ENCODE measurements at regions not wholly inside any gene's neighbourhood (a gene's known extent, or its start where the extent isn't known, plus 50 kb on each side); places are given as distances from the start of the nearest gene placed in this dataset.

DNA sequence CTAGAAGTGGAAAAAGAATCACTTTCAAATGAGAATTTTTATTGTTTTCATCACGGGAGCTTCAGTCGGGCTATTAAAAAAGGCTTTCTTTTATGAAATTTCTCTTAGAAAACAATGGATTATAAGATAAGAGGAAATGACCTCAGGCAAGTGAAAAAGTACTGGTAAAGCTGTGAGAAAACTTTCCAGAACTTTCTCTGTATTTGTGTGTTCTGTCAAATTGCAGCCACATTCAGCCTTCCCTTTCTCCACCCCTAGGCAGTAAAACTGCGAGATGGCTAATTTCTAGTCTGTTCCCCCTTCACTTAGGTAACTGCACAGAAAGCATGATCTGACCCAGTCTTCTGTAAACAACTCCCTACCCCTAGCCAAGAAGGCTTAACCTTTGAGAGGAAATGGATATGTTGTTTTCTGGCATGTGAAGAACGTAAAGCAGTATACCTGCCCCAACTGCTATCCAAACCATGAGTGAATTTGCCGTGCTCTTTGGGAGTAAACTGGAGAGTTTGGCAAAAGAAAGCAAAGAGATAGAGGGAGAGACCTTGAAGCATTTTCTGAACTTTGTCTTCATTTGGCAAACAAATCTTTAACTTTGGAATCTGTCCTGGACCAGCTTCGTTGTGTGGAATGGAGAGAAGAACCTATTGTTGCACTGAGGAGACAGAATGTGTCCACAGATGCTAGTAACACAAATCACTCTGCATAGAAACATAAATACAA, 105.4 kb downstream of the ETAA1 start:
- no peak for ATAC-seq
- TF ChIP-seq ISL1 (CRISPR knock-in tag; IDR thresholded peaks at IDR 0.05) (no peak), BACH2 (CRISPR knock-in tag; IDR thresholded peaks at IDR 0.05; ENCODE audit: borderline replicate concordance) (no peak), ZFP3 (CRISPR knock-in tag; IDR thresholded peaks at IDR 0.05) (no peak), TOX (CRISPR knock-in tag; IDR thresholded peaks at IDR 0.05; ENCODE audit: borderline replicate concordance) (no peak), CSDC2 (CRISPR knock-in tag; IDR thresholded peaks at IDR 0.05) (no peak), ESRRG (CRISPR knock-in tag; IDR thresholded peaks at IDR 0.05) (no peak), ZNF8 (CRISPR knock-in tag; IDR thresholded peaks at IDR 0.05) (no peak), OSR1 (CRISPR knock-in tag; IDR thresholded peaks at IDR 0.05) (no peak), TCF4 (CRISPR knock-in tag; IDR thresholded peaks at IDR 0.05; ENCODE audit: borderline replicate concordance) (no peak), ZFP30 (CRISPR knock-in tag; IDR thresholded peaks at IDR 0.05) (no peak), PPARA (CRISPR knock-in tag; IDR thresholded peaks at IDR 0.05; ENCODE audit: borderline replicate concordance) (no peak), ARNTL (CRISPR knock-in tag; IDR thresholded peaks at IDR 0.05; ENCODE audit: borderline replicate concordance, low read depth) (no peak)
- TF ChIP-seq, protein P1, sequence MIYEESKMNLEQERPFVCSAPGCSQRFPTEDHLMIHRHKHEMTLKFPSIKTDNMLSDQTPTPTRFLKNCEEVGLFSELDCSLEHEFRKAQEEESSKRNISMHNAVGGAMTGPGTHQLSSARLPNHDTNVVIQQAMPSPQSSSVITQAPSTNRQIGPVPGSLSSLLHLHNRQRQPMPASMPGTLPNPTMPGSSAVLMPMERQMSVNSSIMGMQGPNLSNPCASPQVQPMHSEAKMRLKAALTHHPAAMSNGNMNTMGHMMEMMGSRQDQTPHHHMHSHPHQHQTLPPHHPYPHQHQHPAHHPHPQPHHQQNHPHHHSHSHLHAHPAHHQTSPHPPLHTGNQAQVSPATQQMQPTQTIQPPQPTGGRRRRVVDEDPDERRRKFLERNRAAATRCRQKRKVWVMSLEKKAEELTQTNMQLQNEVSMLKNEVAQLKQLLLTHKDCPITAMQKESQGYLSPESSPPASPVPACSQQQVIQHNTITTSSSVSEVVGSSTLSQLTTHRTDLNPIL (CRISPR knock-in tag; IDR thresholded peaks at IDR 0.05; ENCODE audit: low read depth) = no peak
- TF ChIP-seq, protein P2, sequence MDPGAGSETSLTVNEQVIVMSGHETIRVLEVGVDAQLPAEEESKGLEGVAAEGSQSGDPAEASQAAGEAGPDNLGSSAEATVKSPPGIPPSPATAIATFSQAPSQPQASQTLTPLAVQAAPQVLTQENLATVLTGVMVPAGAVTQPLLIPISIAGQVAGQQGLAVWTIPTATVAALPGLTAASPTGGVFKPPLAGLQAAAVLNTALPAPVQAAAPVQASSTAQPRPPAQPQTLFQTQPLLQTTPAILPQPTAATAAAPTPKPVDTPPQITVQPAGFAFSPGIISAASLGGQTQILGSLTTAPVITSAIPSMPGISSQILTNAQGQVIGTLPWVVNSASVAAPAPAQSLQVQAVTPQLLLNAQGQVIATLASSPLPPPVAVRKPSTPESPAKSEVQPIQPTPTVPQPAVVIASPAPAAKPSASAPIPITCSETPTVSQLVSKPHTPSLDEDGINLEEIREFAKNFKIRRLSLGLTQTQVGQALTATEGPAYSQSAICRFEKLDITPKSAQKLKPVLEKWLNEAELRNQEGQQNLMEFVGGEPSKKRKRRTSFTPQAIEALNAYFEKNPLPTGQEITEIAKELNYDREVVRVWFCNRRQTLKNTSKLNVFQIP (CRISPR knock-in tag; IDR thresholded peaks at IDR 0.05; ENCODE audit: borderline replicate concordance, low read depth) = no peak
- TF ChIP-seq, protein P3, sequence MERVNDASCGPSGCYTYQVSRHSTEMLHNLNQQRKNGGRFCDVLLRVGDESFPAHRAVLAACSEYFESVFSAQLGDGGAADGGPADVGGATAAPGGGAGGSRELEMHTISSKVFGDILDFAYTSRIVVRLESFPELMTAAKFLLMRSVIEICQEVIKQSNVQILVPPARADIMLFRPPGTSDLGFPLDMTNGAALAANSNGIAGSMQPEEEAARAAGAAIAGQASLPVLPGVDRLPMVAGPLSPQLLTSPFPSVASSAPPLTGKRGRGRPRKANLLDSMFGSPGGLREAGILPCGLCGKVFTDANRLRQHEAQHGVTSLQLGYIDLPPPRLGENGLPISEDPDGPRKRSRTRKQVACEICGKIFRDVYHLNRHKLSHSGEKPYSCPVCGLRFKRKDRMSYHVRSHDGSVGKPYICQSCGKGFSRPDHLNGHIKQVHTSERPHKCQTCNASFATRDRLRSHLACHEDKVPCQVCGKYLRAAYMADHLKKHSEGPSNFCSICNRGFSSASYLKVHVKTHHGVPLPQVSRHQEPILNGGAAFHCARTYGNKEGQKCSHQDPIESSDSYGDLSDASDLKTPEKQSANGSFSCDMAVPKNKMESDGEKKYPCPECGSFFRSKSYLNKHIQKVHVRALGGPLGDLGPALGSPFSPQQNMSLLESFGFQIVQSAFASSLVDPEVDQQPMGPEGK (CRISPR knock-in tag; IDR thresholded peaks at IDR 0.05; ENCODE audit: borderline replicate concordance) = no peak
- TF ChIP-seq, protein P4, sequence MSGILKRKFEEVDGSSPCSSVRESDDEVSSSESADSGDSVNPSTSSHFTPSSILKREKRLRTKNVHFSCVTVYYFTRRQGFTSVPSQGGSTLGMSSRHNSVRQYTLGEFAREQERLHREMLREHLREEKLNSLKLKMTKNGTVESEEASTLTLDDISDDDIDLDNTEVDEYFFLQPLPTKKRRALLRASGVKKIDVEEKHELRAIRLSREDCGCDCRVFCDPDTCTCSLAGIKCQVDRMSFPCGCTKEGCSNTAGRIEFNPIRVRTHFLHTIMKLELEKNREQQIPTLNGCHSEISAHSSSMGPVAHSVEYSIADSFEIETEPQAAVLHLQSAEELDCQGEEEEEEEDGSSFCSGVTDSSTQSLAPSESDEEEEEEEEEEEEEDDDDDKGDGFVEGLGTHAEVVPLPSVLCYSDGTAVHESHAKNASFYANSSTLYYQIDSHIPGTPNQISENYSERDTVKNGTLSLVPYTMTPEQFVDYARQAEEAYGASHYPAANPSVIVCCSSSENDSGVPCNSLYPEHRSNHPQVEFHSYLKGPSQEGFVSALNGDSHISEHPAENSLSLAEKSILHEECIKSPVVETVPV (CRISPR knock-in tag; IDR thresholded peaks at IDR 0.05) = no peak

DNA sequence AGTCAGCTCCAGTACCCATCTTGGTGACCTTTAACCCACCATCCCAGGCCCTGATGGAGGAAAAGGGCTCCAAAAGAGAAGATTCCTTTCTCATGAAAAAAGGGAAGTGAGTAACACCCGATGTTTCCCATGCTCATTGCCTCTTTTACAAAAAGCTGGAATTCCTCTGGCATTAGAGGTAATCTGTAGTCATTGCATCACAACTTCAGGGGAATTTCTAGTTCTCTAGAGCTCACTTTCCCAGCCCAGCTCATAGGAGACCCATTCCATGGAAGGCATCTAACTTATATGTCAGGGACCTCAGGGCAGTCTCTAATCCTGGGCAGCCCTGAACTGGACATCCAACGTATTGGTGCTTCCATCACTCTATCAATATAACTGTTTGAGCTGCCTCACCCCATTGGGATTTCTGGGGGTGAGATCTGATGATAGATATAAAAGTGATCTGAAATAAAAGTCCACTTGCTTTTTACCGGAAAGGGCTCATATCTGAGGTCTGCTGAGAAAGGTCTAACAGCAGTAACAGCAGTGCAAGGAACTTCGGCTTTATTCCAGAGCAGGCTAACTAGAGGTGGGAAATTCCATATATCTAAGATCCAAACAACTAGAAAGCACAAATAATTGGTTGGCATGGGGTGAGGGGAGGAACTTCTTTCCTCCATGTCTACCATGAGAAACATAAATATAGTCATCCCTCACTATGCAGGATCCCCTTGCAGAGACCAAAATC, 106.1 kb downstream of the ETAA1 start:
- TF ChIP-seq TCF4 (CRISPR knock-in tag; IDR thresholded peaks at IDR 0.05; ENCODE audit: borderline replicate concordance) (no peak), ARNTL (CRISPR knock-in tag; IDR thresholded peaks at IDR 0.05; ENCODE audit: borderline replicate concordance, low read depth) (no peak), SNAI2 (CRISPR knock-in tag; IDR thresholded peaks at IDR 0.05) (no peak), ZFP30 (CRISPR knock-in tag; IDR thresholded peaks at IDR 0.05) (no peak), ZFP3 (CRISPR knock-in tag; IDR thresholded peaks at IDR 0.05) (no peak), CSDC2 (CRISPR knock-in tag; IDR thresholded peaks at IDR 0.05) (no peak), OSR1 (CRISPR knock-in tag; IDR thresholded peaks at IDR 0.05) (no peak), ZNF8 (CRISPR knock-in tag; IDR thresholded peaks at IDR 0.05) (no peak), RARB (CRISPR knock-in tag; IDR thresholded peaks at IDR 0.05) (no peak), ISL1 (CRISPR knock-in tag; IDR thresholded peaks at IDR 0.05) (no peak), ZC3H10 (CRISPR knock-in tag; IDR thresholded peaks at IDR 0.05) (no peak), PPARA (CRISPR knock-in tag; IDR thresholded peaks at IDR 0.05; ENCODE audit: borderline replicate concordance) (no peak), TOX (CRISPR knock-in tag; IDR thresholded peaks at IDR 0.05; ENCODE audit: borderline replicate concordance) (no peak), GLIS3 (CRISPR knock-in tag; IDR thresholded peaks at IDR 0.05) (no peak), BACH2 (CRISPR knock-in tag; IDR thresholded peaks at IDR 0.05; ENCODE audit: borderline replicate concordance) (no peak)
- TF ChIP-seq, protein P1 (CRISPR knock-in tag; IDR thresholded peaks at IDR 0.05; ENCODE audit: low read depth) = no peak
- TF ChIP-seq, protein P3 (CRISPR knock-in tag; IDR thresholded peaks at IDR 0.05; ENCODE audit: borderline replicate concordance) = no peak
- TF ChIP-seq, protein P5, sequence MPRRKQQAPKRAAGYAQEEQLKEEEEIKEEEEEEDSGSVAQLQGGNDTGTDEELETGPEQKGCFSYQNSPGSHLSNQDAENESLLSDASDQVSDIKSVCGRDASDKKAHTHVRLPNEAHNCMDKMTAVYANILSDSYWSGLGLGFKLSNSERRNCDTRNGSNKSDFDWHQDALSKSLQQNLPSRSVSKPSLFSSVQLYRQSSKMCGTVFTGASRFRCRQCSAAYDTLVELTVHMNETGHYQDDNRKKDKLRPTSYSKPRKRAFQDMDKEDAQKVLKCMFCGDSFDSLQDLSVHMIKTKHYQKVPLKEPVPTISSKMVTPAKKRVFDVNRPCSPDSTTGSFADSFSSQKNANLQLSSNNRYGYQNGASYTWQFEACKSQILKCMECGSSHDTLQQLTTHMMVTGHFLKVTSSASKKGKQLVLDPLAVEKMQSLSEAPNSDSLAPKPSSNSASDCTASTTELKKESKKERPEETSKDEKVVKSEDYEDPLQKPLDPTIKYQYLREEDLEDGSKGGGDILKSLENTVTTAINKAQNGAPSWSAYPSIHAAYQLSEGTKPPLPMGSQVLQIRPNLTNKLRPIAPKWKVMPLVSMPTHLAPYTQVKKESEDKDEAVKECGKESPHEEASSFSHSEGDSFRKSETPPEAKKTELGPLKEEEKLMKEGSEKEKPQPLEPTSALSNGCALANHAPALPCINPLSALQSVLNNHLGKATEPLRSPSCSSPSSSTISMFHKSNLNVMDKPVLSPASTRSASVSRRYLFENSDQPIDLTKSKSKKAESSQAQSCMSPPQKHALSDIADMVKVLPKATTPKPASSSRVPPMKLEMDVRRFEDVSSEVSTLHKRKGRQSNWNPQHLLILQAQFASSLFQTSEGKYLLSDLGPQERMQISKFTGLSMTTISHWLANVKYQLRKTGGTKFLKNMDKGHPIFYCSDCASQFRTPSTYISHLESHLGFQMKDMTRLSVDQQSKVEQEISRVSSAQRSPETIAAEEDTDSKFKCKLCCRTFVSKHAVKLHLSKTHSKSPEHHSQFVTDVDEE (CRISPR knock-in tag; IDR thresholded peaks at IDR 0.05) = no peak
- TF ChIP-seq, protein P2 (CRISPR knock-in tag; IDR thresholded peaks at IDR 0.05; ENCODE audit: borderline replicate concordance, low read depth) = no peak
- no peak for ATAC-seq
